MCF 10A (cell line): ENCODE measurements at regions not wholly inside any gene's neighbourhood (a gene's known extent, or its start where the extent isn't known, plus 50 kb on each side); places are given as distances from the start of the nearest gene placed in this dataset.

Experiments used
- BruUV-seq: library from RNA; stranded (reverse); fragments of 400-500 nt; replicated peaks from 2 replicates; lab custom pipeline; 2021; lab: Mats Ljungman, UMichigan
- CTCF ChIA-PET: fragments of 300-600 bp; sonication (Branson Sonifier 250); formaldehyde crosslinking; extraction: SDS; loops from one replicate; lab custom pipeline; 2021; ENCODE audit warnings: antibody characterized with exemption, inconsistent platforms; lab: Yijun Ruan, JAX
- POLR2A ChIA-PET: fragments of 300-600, 350-650 bp; sonication (Branson Sonifier 250); formaldehyde crosslinking; extraction: SDS; loops from one replicate; lab custom pipeline; 2020; ENCODE audit warnings: antibody characterized with exemption, inconsistent platforms; lab: Yijun Ruan, JAX
- DNase-seq: peaks from one replicate; pipeline ENCODE4 v3.0.0-alpha.2; 2018; ENCODE audit not compliant: unreplicated experiment
- H3K27ac Mint-ChIP-seq: one replicate; pipeline ENCODE4 v1.8.0; 2022; ENCODE audit warnings: mild to moderate bottlenecking, low read depth, mixed read lengths; ENCODE audit not compliant: unreplicated experiment
- H3K27me3 Mint-ChIP-seq: one replicate; pipeline ENCODE4 v1.8.0; 2022; ENCODE audit warnings: mixed read lengths; ENCODE audit not compliant: insufficient read depth, unreplicated experiment
- H3K36me3 Mint-ChIP-seq: one replicate; pipeline ENCODE4 v1.8.0; 2022; ENCODE audit warnings: mild to moderate bottlenecking, moderate library complexity, mixed read lengths; ENCODE audit not compliant: insufficient read depth, unreplicated experiment
- H3K4me1 Mint-ChIP-seq: one replicate; pipeline ENCODE4 v1.8.0; 2022; ENCODE audit warnings: mixed read lengths; ENCODE audit not compliant: insufficient read depth, unreplicated experiment
- H3K4me3 Mint-ChIP-seq: one replicate; pipeline ENCODE4 v1.8.0; 2022; ENCODE audit warnings: mild to moderate bottlenecking, moderate library complexity, mixed read lengths; ENCODE audit not compliant: unreplicated experiment
- H3K9me3 Mint-ChIP-seq: one replicate; pipeline ENCODE4 v1.8.0; 2022; ENCODE audit warnings: mixed read lengths; ENCODE audit not compliant: unreplicated experiment
- CTCF ChIP-seq: fragments of 200-600 bp; IDR thresholded peaks from one replicate; pipeline ENCODE4 v1.8.0; 2022; ENCODE audit warnings: antibody characterized with exemption, mild to moderate bottlenecking; ENCODE audit not compliant: unreplicated experiment
- intact Hi-C: fragments of 100-400 bp; cut with micrococcal nuclease; formaldehyde crosslinking; loops from 2 replicates; pipeline ENCODE4 v1.14.1; 2022

DNA sequence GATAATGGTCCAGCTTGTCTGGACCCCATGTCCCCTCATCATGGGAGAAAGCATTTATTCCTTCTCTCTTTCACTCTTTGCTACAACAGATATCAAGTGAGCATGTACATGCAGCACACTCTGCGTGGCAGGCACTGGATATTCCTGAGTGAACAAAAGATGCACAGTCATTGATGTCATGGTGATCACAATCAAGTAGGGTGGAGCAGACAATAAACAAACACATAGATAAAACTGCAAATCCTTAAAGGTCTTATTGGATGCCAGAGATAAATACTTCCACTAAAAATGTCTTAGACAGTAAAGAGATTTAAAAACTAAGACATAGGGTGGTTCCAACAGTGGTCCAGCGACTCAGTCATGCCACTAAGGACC, 178.0 kb downstream of the ZC3H11B start:
- ChIA-PET POLR2A (no interaction called here), CTCF (interaction anchor here (0.5 to 1.1 kb wide), 3 partner anchors 36 to 223 kb away, joined by 3 read pairs; no protein-coding TSS in a partner anchor)
- intact Hi-C loops = no loop called here
- H3K36me3 Mint-ChIP-seq = no peaks in the 10 kb centered on the region
- no peak for DNase-seq
- no peaks in the 10 kb centered on the region for H3K4me1 Mint-ChIP-seq
- H3K4me3 Mint-ChIP-seq = no peak overlapping the region
- H3K9me3 Mint-ChIP-seq = no peaks in the 10 kb centered on the region
- TF ChIP-seq CTCF = no peak
- no peak overlapping the region for H3K27ac Mint-ChIP-seq
- no TSS peak for BruUV-seq
- peaks cover 27% of the 10 kb centered on the region for H3K27me3 Mint-ChIP-seq

DNA sequence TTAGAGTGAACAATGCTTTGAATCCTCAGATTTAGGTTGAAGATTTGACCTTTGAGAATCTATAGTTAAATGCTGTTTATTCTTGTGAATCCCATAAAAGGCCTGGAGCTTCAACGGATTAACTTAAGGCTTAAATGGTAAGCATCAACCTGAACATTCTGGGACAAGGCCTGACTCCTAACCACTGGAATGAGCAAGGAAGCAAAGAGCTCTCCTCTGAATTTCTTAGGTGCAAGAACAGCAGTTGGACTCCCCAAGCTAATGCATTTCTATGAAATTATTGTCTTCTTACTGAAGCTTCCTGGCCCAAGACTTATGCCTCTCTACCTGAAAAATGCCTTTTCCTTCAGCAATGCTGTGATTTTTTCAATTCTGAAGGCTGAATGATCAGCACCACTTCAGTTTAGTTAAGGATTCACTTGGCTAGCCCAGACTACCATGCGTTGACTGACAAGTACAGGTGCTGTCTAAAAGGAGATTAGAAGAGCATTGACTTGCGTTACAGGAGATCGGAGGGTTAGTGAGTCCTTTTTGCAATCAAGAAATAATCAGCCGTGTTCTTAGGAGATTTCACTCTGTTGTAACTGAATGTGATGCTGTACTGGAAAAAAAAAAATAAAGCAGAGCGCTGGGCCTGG, 178.5 kb downstream of the ZC3H11B start:
- Mint-ChIP-seq H3K9me3 (no peaks in the 10 kb centered on the region), H3K27ac (no peak overlapping the region), H3K27me3 (peaks cover 23% of the 10 kb centered on the region), H3K4me3 (no peak overlapping the region), H3K4me1 (no peaks in the 10 kb centered on the region), H3K36me3 (no peaks in the 10 kb centered on the region)
- no peak for DNase-seq
- CTCF ChIA-PET = interaction anchor here (0.5 to 1.1 kb wide), 3 partner anchors 35 to 224 kb away, joined by 3 read pairs; no protein-coding TSS in a partner anchor
- POLR2A ChIA-PET = no interaction called here
- TF ChIP-seq CTCF = no peak
- intact Hi-C loops = no loop called here
- no TSS peak for BruUV-seq

GRCh38 chr1:219433496-219434131, 179.3 kb downstream of the ZC3H11B start:
- POLR2A ChIA-PET = interaction anchor here (0.6 kb wide), 1 partner anchor 16 kb away, joined by 3 read pairs; no protein-coding TSS in a partner anchor
- intact Hi-C loops = no loop called here
- TF ChIP-seq CTCF = no peak
- H3K27ac Mint-ChIP-seq = no peak overlapping the region
- H3K4me1 Mint-ChIP-seq = no peaks in the 10 kb centered on the region
- CTCF ChIA-PET = interaction anchor here (1.1 kb wide), 2 partner anchors 17 to 46 kb away, joined by 3 to 5 read pairs; no protein-coding TSS in a partner anchor
- no TSS peak for BruUV-seq
- no peak for DNase-seq
- H3K4me3 Mint-ChIP-seq = no peak overlapping the region
- no peaks in the 10 kb centered on the region for H3K36me3 Mint-ChIP-seq
- no peaks in the 10 kb centered on the region for H3K9me3 Mint-ChIP-seq
- H3K27me3 Mint-ChIP-seq = peaks cover 23% of the 10 kb centered on the region

DNA sequence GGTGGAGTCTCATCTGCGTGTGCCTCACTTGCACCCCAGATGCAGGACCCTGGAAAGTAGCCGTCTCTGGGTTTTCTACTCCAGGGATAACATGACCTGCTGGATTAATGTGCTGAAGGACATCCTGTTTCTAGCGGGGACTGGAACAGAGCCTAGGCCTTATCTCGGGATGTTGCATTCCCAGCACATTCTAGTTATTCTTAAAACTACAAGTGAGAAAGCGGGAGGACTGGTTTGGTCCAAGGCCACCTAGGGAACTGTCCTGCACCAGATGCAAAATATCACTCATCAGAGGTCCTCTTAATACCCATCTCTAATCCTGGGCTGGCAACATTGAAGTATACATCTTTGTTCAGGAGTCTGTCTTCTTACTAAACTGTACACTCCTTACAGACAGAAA, 179.9 kb downstream of the ZC3H11B start:
- Mint-ChIP-seq H3K27ac (no peak overlapping the region), H3K27me3 (peaks cover 26% of the 10 kb centered on the region), H3K36me3 (no peaks in the 10 kb centered on the region), H3K9me3 (no peaks in the 10 kb centered on the region), H3K4me3 (no peak overlapping the region), H3K4me1 (no peaks in the 10 kb centered on the region)
- ChIA-PET POLR2A (interaction anchor here (0.6 kb wide), 1 partner anchor 15 kb away, joined by 3 read pairs; no protein-coding TSS in a partner anchor), CTCF (interaction anchor here (1.1 kb wide), 1 partner anchor 16 kb away, joined by 5 read pairs; no protein-coding TSS in a partner anchor)
- TF ChIP-seq CTCF = no peak
- no TSS peak for BruUV-seq
- intact Hi-C loops = no loop called here
- DNase-seq = no peak
